ENCODE measurements at regions not wholly inside any gene's neighbourhood (a gene's known extent, or its start where the extent isn't known, plus 50 kb on each side); places are given as distances from the start of the nearest gene placed in this dataset.
"Not testable (repeated sequence)": the region's sequence is repeated elsewhere in the genome, so short reads cannot be mapped to it uniquely, and the experiment has no call there.

GRCh38 chr6:112651239-112651638, 304.1 kb downstream of the RFPL4B start:
- Mint-ChIP-seq H3K27ac (ENCODE audit: low read depth) (no peak overlapping the region), H3K36me3 (ENCODE audit: insufficient read depth) (no peaks in the 10 kb centered on the region), H3K4me1 (no peaks in the 10 kb centered on the region), H3K4me3 (no peak overlapping the region), H3K27me3 (no peaks in the 10 kb centered on the region), H3K9me3 (no peaks in the 10 kb centered on the region)
- no peak for DNase-seq (ENCODE audit: low spot score in 2 of 2)
- ATAC-seq (replicated peaks; ENCODE audit: extremely low read depth, poor library complexity, severe bottlenecking), result no peak

GRCh38 chr6:112659912-112660311, 312.8 kb downstream of the RFPL4B start:
- Mint-ChIP-seq H3K36me3 (ENCODE audit: insufficient read depth) (no peaks in the 10 kb centered on the region), H3K9me3 (no peaks in the 10 kb centered on the region), H3K27me3 (no peaks in the 10 kb centered on the region), H3K27ac (ENCODE audit: low read depth) (no peak overlapping the region), H3K4me1 (no peaks in the 10 kb centered on the region), H3K4me3 (no peak overlapping the region)
- ATAC-seq (replicated peaks; ENCODE audit: extremely low read depth, poor library complexity, severe bottlenecking) (no peak), DNase-seq (ENCODE audit: low spot score in 2 of 2) (no peak)

- Mint-ChIP-seq H3K36me3 (ENCODE audit: insufficient read depth) (no peaks in the 10 kb centered on the region), H3K4me3 (no peak overlapping the region), H3K4me1 (no peaks in the 10 kb centered on the region), H3K27ac (ENCODE audit: low read depth) (no peak overlapping the region), H3K9me3 (peaks cover 5% of the 10 kb centered on the region), H3K27me3 (no peaks in the 10 kb centered on the region)
- DNase-seq (ENCODE audit: low spot score in 2 of 2) (no peak), ATAC-seq (replicated peaks; ENCODE audit: extremely low read depth, poor library complexity, severe bottlenecking) (no peak)
Observed at GRCh38 chr6:112660626-112661025, 313.5 kb downstream of the RFPL4B start.

- H3K9me3 Mint-ChIP-seq, result peaks cover 8% of the 10 kb centered on the region
- ATAC-seq (replicated peaks; ENCODE audit: extremely low read depth, poor library complexity, severe bottlenecking) (no peak), DNase-seq (ENCODE audit: low spot score in 2 of 2) (no peak)
- H3K27ac Mint-ChIP-seq (ENCODE audit: low read depth), result no peak overlapping the region
- H3K36me3 Mint-ChIP-seq (ENCODE audit: insufficient read depth), result no peaks in the 10 kb centered on the region
- no peak overlapping the region for H3K4me3 Mint-ChIP-seq
- H3K4me1 Mint-ChIP-seq, result no peaks in the 10 kb centered on the region
- H3K27me3 Mint-ChIP-seq, result no peaks in the 10 kb centered on the region
Observed at GRCh38 chr6:112663698-112664097, 316.6 kb downstream of the RFPL4B start.

- H3K4me3 Mint-ChIP-seq, result no peak overlapping the region
- H3K36me3 Mint-ChIP-seq (ENCODE audit: insufficient read depth), result no peaks in the 10 kb centered on the region
- peaks cover 8% of the 10 kb centered on the region for H3K9me3 Mint-ChIP-seq
- DNase-seq (ENCODE audit: low spot score in 2 of 2) (no peak), ATAC-seq (replicated peaks; ENCODE audit: extremely low read depth, poor library complexity, severe bottlenecking) (no peak)
- H3K27ac Mint-ChIP-seq (ENCODE audit: low read depth), result no peak overlapping the region
- H3K27me3 Mint-ChIP-seq, result no peaks in the 10 kb centered on the region
- no peaks in the 10 kb centered on the region for H3K4me1 Mint-ChIP-seq
Observed at GRCh38 chr6:112665114-112665513, 318.0 kb downstream of the RFPL4B start.

- Mint-ChIP-seq H3K36me3 (ENCODE audit: insufficient read depth) (no peaks in the 10 kb centered on the region), H3K27me3 (no peaks in the 10 kb centered on the region), H3K4me3 (no peak overlapping the region), H3K27ac (ENCODE audit: low read depth) (no peak overlapping the region), H3K9me3 (peaks cover 10% of the 10 kb centered on the region), H3K4me1 (no peaks in the 10 kb centered on the region)
- DNase-seq (ENCODE audit: low spot score in 2 of 2) (no peak), ATAC-seq (replicated peaks; ENCODE audit: extremely low read depth, poor library complexity, severe bottlenecking) (no peak)
Observed at GRCh38 chr6:112665815-112666214, 318.7 kb downstream of the RFPL4B start.

- DNase-seq (ENCODE audit: low spot score in 2 of 2) (no peak), ATAC-seq (replicated peaks; ENCODE audit: extremely low read depth, poor library complexity, severe bottlenecking) (no peak)
- Mint-ChIP-seq H3K4me1 (no peaks in the 10 kb centered on the region), H3K9me3 (peaks cover 14% of the 10 kb centered on the region), H3K36me3 (ENCODE audit: insufficient read depth) (no peaks in the 10 kb centered on the region), H3K27ac (ENCODE audit: low read depth) (no peak overlapping the region), H3K4me3 (no peak overlapping the region), H3K27me3 (no peaks in the 10 kb centered on the region)
Observed at GRCh38 chr6:112667427-112667826, 320.3 kb downstream of the RFPL4B start.

GRCh38 chr6:112680091-112680490, 333.0 kb downstream of the RFPL4B start:
- Mint-ChIP-seq H3K27ac (ENCODE audit: low read depth) (no peak overlapping the region), H3K9me3 (peaks cover 9% of the 10 kb centered on the region), H3K36me3 (ENCODE audit: insufficient read depth) (no peaks in the 10 kb centered on the region), H3K4me1 (no peaks in the 10 kb centered on the region), H3K4me3 (no peak overlapping the region), H3K27me3 (no peaks in the 10 kb centered on the region)
- DNase-seq (ENCODE audit: low spot score in 2 of 2) (no peak), ATAC-seq (replicated peaks; ENCODE audit: extremely low read depth, poor library complexity, severe bottlenecking) (no peak)

- Mint-ChIP-seq H3K4me3 (no peak overlapping the region), H3K27me3 (no peaks in the 10 kb centered on the region), H3K36me3 (ENCODE audit: insufficient read depth) (no peaks in the 10 kb centered on the region), H3K4me1 (no peaks in the 10 kb centered on the region), H3K9me3 (peaks cover 5% of the 10 kb centered on the region), H3K27ac (ENCODE audit: low read depth) (no peak overlapping the region)
- no peak for DNase-seq (ENCODE audit: low spot score in 2 of 2)
- no peak for ATAC-seq (replicated peaks; ENCODE audit: extremely low read depth, poor library complexity, severe bottlenecking)
Observed at GRCh38 chr6:112682071-112682470, 334.9 kb downstream of the RFPL4B start.

GRCh38 chr6:112683106-112683505, 336.0 kb downstream of the RFPL4B start:
- Mint-ChIP-seq H3K4me3 (no peak overlapping the region), H3K36me3 (ENCODE audit: insufficient read depth) (no peaks in the 10 kb centered on the region), H3K27me3 (no peaks in the 10 kb centered on the region), H3K27ac (ENCODE audit: low read depth) (no peak overlapping the region), H3K9me3 (no peaks in the 10 kb centered on the region), H3K4me1 (no peaks in the 10 kb centered on the region)
- ATAC-seq (replicated peaks; ENCODE audit: extremely low read depth, poor library complexity, severe bottlenecking) (no peak), DNase-seq (ENCODE audit: low spot score in 2 of 2) (no peak)

GRCh38 chr6:112683926-112684325, 336.8 kb downstream of the RFPL4B start:
- Mint-ChIP-seq H3K36me3 (ENCODE audit: insufficient read depth) (no peaks in the 10 kb centered on the region), H3K4me1 (no peaks in the 10 kb centered on the region), H3K9me3 (no peaks in the 10 kb centered on the region), H3K27me3 (no peaks in the 10 kb centered on the region), H3K27ac (ENCODE audit: low read depth) (no peak overlapping the region), H3K4me3 (no peak overlapping the region)
- DNase-seq (ENCODE audit: low spot score in 2 of 2) (no peak), ATAC-seq (replicated peaks; ENCODE audit: extremely low read depth, poor library complexity, severe bottlenecking) (no peak)

GRCh38 chr6:112685521-112686220, 338.5 kb downstream of the RFPL4B start:
- not testable (repeated sequence) for H3K27me3 Mint-ChIP-seq; H3K4me1 Mint-ChIP-seq; DNase-seq (ENCODE audit: low spot score in 2 of 2); H3K4me3 Mint-ChIP-seq; H3K9me3 Mint-ChIP-seq; ATAC-seq (replicated peaks; ENCODE audit: extremely low read depth, poor library complexity, severe bottlenecking); H3K36me3 Mint-ChIP-seq (ENCODE audit: insufficient read depth); H3K27ac Mint-ChIP-seq (ENCODE audit: low read depth)

- H3K4me3 Mint-ChIP-seq, result not testable (repeated sequence)
Observed at GRCh38 chr6:112688487-112689165, 341.5 kb downstream of the RFPL4B start.

More at GRCh38 chr6:112688487-112689165, 341.5 kb downstream of the RFPL4B start:
- not testable (repeated sequence) for H3K27ac Mint-ChIP-seq (ENCODE audit: low read depth); H3K9me3 Mint-ChIP-seq; H3K27me3 Mint-ChIP-seq; H3K36me3 Mint-ChIP-seq (ENCODE audit: insufficient read depth); H3K4me1 Mint-ChIP-seq; ATAC-seq (replicated peaks; ENCODE audit: extremely low read depth, poor library complexity, severe bottlenecking); DNase-seq (ENCODE audit: low spot score in 2 of 2)

Measured in central memory CD8-positive, alpha-beta T cell (primary cell).